GM18909 (cell line): ENCODE measurements at regions not wholly inside any gene's neighbourhood (a gene's known extent, or its start where the extent isn't known, plus 50 kb on each side); places are given as distances from the start of the nearest gene placed in this dataset.
A peak's percentile ranks its signal among the peaks of the same experiment; 100 is the strongest.

Experiments used
- ATAC-seq: cut with Tn5 transposase; IDR thresholded peaks from one replicate; pipeline ENCODE4 v1.9.1; 2021; ENCODE audit warnings: mild to moderate bottlenecking; ENCODE audit not compliant: unreplicated experiment, poor library complexity

DNA sequence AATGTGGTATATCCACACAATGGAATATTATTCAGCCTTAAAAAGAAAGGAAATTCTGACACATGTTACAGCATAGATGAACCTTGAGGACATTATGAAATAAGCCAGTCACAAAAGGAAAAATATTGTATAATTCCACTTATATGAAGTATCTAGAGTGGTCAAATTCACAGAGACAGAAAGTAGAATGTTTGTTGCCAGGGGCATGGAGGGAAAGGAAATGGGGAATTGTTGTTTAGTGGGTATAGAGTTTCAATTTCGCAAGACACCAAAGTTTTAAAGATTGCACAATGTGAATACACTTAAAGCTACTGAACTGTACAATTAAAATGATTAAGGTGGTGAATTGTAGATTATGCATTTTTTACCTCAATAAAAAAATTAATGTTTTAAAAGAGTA lies 92.9 kb downstream of the TXNL1 start:
- no peak for ATAC-seq

DNA sequence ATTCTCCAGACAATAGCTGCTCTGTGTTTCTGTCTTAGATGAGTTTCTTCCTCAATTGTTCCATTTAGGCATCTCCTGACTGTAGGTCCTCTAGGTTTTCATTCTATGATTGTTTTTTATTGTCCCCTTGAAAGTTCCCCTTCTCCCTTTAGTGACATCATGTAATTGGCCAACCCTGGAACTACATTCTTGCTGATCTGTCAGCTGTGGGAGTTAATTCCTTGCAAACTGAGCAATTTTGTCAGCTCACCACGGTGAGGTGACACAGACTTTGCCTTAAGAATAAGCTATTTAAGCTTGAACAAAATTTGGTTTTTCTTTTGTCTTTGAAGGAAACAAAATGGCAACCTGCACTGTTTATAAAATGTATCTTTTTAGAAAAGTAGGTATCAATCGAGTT lies 95.9 kb downstream of the TXNL1 start:
- no peak for ATAC-seq

DNA sequence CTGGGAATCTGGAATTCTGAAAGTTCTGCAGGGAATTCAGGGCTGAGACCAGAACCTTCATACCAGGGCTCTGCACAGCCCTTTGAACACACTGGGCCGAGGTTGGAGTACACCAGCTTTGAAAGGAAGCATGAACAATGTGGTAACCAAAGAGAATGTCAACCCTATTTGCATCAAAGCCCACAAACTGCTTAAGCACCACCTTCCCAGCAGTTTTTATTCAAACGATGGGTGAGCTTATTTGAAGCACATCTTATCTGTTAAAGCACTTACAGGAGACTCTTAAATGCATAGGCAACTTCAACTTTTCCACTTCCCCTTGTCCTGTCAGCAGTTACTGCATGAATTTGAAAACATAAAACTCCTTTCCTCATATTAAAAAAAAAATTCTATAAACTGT lies 96.6 kb downstream of the TXNL1 start:
- no peak for ATAC-seq

DNA sequence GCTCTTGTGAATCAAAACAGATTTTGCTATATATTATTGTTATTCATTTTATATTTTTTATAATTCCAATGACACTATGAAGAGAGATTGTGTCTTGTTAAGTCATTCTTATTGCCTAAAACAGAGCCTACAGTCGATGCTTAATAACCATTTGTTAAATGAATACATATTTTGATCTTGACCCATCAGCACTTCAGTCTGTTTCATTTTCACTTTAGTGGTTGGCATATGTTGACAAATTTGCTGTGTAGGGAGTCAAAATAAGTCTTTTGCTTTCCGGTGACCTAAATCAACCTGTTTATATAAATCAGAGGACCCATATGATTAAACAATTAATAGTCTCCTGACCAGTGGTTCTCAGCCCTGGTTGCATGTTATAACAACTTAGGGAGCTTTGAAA lies 97.1 kb downstream of the TXNL1 start:
- no peak for ATAC-seq

DNA sequence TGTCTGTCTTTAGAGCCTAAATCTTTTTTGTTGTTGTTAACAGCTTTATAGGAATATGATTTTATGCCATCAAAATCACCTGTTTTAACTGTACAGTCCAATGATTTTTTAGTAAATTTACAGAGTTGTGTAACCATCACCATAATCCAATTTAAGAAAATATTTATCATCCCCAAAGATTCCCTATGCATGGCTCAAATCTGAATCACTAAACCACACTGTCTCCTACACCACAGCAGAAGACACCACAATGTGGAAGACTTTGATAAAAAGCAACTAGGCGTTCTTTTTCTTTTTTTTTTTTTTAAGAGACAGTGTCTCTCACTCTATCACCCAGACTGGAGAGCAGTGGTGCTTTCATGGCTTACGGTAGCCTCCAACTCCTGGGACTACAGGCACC lies 99.6 kb downstream of the TXNL1 start:
- no peak for ATAC-seq

DNA sequence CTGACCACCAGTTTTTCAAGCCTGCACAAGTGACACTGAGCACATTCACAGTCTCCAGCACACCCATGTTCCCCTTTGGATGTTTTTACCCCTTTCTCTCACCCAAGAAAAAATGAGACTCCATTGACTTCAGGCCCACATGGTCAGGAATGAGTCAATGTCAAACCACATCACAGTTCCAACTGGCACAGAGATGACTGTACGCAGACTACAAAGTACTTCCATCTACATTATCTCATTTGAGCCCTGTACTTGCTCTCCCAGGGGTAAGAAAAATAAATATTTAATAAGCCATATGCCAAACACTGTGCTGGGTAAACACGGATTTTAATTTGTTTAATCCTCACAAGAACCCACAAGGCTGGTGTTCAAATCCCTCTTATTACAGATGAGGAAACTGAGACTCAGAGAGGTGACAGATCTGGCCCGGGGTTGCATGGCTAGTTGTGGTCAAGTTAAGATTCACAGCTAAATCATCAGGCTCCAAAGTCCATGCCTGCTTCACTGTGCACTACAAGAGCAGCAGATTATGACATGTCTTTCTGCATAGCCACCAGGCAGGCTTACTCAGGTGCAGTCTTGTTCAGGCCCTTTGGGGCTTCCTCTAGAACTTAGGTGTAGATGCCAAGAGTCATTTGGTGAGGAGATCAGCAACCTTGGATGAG lies 106.1 kb downstream of the TXNL1 start:
- ATAC-seq, result peak; percentile 96

DNA sequence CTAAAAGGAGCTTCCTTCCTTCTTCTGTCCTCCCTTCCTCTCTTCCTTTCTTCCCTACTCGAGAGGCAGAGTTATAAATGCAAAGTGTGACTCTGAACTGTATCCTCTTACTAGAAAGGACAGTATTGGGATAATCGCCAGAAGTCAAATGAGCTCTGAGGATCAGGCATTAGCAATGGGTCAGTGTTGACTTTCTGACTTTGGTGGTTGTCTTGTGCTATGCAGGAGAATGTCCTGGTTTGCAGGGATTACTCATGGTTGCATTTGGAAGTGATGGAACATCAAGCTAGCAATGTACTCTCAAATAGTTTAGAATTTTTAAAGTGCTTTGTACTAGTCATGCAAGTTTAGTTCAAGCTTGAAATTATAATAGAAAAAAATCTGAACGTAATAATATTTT lies 115.6 kb downstream of the TXNL1 start:
- no peak for ATAC-seq

DNA sequence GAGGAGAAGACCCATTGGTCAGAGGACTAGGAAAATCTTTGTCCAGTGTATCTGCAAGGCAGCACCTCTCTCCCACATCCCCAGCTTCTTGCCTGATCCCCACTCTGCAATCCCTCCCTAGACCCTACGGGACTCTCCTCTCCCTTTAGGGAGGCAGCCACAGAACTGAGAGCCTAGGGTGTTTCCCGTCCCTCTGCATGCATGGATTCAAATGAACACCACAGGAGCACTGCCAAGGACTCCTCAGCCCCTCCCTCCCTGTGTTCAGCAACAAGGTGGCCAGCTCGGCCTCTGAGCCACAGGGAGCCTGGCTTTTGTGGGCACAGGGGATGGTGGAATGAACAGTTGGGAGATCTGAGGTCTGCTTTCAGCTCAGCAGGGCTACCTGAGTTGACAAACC lies 117.1 kb downstream of the TXNL1 start:
- ATAC-seq, result no peak

DNA sequence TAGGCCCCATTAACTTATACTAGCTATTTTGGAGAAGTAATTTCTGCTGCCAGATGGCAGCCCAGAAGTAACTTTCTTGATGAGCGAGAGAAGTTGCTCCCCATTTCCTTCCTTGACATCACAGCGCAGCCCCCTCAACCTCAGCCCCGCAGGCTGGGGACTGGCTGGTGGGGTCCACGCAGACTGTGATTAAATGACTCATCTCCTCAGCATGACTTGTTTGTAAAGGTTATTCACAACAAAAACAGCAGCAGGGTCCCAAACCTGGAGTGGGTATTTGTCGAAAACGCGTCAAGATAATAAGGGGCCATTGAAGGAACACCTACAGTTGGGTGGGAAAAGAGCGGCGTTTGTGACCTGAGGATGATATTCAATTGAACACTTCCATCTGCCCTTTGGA lies 120.6 kb downstream of the TXNL1 start:
- ATAC-seq, result no peak

DNA sequence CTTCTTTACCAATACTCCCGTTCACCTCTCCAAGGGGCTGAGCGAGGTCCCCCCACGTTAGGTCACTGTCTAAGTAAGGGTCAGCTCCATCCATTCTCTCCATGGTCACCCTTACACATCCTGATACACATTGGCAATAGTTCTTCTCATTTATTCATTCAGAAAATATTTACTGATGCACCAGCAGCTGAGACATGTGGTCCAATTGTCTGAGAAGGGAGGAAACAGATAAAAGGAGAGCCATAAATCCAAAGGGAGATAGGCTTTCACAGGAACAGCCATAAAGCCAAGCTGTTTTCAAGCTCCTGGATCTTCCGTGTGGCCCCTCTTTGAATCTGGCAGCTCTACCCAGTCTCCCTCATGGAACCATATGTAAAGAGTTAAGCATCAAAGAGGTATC lies 121.2 kb downstream of the TXNL1 start:
- no peak for ATAC-seq

DNA sequence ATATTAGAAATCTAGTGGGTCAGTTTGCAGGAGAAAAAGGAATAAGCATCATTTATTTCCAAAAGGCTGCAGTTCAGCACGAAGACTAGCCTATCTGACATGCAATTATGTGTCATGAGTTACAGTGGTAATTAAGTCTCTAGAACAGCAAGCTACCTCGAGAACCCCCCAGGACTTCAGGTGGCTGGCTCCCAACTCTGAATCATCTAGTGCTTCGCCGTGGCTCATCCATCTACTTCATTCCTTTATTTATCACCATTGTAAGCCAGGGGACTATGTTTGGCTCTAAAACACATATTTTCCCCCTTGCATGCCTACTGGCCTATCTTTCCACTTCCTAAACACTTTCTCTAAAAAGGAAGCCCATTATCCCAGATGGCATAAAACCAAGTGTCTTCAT lies 121.6 kb downstream of the TXNL1 start:
- ATAC-seq, result no peak

DNA sequence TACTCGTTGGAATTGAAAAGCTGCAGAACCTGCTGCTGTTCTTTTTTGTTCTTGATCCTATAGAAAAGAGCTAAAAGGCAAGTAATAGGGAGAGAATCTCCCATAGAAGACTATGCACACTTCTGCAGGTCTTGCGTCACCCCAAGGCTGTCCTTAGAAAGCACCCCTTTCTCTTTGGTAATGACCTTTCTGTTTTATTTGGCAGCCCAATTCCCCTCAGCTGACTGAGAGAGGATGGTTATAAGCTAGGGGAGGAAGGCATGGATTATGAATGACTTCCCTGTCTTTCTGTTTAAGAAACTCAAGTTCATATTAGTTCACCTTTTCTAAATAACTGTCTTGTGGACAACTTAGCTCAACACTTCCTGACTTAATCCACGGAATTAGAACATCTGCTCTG lies 122.9 kb downstream of the TXNL1 start:
- no peak for ATAC-seq

DNA sequence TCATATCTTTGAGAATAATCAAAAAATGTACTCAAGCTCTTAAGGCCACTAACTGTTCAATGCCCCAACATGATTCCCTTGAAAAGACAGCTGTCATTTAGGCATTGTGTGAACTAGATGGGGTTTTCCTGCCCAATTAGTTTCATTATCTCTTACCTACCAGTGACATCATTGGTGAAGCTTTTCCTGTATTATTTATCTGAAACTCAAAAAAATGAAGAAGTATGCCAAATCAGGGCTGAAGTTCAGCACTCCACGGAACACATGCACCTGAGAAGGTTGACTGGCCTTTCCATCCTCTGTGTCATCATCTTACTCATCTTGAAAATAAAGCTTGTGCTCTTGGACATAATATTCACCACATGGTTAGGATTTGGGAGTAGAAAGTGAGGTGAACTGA lies 126.4 kb downstream of the TXNL1 start:
- peak; percentile 76 for ATAC-seq

DNA sequence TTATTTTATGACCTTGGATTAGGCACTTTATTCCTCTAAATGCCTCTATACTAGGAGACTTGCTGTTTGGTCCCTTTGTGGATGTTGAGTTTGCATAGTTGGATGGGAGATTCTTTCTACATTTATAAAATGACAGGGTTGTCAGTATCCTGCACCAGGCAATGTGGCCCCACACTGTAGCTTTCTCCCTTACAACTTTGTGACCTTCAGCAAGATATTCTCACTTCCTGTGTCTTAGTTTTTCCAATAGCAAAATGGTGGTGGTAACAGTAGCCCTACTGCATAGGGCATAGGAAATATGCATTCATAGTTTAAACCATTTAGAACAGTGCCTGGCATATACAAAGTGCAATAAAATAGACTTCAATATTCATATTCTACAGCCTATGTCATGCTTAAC lies 128.3 kb downstream of the TXNL1 start:
- no peak for ATAC-seq

DNA sequence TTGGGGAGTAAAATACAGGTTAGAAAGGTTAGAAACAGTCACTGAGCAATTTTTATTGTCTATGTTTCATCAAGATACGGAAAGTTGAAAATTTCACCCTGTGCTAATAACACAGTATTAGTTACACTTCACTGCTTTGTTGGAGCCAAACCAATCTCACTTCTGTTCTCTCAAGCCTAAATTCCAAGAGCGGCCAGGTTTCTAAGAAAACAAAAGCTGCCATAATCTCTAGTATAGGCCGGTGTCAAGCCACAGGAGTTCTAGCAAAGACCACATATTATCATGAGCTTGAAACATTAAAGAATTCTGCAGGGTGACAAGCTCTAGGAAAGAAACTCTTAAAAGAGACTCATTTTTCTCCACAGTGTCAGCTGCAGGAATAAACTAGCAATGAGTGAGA lies 128.7 kb downstream of the TXNL1 start:
- ATAC-seq, result no peak

DNA sequence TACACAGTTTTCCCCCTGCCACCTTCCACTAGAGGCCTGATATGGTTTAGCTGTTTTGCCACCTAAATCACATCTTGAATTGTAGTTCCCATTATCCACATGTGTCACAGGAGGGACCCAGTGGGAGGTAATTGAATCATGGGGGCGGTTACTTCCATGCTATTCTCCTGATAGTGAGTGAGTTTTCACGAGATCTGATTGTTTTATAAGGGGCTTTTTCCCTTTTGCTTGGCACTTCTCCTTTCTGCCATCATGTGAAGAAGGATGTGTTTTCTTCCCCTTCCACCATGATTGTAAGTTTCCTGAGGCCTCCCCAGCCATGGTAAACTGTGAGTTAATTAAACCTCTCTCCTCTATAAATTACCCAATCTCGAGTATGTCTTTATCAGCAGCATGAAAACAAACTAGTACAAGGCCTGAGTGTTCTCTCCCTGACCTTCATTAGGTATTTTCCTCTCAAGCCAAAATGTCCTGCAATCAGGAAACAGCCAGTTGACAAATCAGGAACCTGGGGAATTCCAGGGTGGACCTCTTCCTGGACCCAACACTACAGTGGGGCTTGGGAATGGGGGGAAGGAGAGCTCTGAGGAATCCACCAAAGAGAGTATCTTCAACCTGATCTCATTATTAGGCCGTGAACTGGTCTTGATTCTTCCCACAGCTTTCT lies 129.9 kb downstream of the TXNL1 start:
- ATAC-seq, result no peak

DNA sequence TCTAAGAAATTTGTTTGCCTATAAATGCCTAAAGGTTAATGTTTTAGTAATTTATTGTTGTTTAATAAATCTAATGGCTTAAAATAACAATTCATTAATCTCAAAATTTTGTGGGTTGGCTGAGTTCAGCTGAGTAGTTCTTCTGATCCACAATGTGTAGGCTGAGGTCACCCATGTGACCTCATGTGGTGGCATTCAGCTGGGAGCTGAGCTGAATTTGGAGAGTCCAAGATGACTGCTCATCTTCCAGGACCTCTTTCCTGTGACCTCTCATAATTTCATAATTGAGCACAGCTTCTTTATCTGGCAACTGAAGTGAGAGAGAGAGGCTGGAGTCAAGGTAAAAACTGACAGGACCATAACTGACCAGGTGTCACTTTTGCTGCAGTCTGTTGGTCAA lies 132.4 kb downstream of the TXNL1 start:
- no peak for ATAC-seq

DNA sequence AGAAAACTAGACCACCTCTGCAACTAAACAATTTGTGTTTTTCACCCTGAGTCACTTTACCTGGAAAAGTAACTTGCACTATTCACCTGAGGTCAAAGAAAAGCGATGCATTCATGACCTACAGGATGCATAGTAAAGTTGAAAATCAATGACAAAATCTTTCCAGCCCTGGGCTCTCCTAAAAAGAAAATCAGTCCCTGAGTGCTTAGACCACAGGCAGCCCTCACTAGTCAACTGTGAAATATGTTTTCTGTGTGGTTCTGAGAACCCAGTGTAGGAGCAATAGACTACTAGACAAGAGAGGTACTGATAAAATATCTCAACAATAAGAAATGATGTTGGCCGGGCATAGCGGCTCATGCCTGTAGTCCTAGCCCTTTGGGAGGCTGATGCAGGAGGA lies 133.1 kb downstream of the TXNL1 start:
- no peak for ATAC-seq

DNA sequence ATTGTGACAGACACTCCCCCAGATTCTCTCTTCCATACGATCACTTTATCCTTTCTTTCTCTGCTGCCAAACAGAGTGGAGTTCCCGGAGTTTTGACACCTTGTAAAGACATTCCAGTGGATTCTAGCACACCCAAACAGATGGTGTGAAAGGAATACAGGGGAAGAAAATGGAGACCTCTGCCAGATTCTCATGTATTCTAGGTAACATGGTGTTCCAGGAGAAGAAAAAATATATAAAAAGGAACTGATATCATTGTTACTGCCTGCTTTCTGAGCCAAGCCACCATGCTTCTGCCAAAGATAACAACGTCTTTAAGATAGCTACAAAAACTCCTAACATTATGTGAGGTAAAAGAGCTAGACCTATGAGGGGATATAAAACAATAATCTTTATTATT lies 136.5 kb downstream of the TXNL1 start:
- no peak for ATAC-seq

DNA sequence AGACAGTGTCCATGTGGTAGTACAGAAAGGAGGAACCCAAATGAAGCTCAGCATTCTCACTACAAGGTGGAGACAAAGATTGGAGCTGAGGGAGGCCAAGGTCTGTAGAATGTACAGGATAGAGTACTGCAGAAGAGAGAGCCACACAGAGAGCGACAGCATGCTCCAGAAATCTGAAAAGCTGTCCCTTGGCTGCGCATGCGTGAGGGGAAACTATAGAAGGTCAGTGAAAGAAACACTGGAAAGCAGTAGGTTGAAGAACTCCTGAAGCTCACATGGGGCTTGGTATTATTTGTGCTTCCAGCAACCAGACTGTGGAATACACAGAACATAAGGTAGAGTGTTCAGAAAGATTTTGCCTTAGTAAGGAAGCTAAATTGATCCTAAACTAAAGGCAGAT lies 142.5 kb downstream of the TXNL1 start:
- no peak for ATAC-seq

DNA sequence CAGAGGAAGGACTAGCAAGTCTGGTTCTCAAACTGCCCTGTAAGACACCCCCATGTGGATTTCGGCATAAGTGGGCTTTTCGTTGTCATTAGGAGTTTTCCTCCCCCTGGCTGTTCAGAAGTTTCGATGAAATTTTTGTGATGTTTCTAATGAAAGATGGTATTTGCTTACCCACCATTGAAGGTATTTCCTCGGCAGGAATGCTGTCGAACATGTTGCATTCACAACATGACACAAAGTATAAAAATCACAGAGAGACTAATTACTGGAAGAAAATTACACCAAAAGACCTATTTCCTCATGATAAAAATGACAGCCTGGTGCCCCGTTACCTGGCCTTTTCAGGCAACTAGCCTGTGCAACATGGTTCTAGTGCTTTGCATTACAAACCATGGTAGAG lies 144.9 kb downstream of the TXNL1 start:
- no peak for ATAC-seq

DNA sequence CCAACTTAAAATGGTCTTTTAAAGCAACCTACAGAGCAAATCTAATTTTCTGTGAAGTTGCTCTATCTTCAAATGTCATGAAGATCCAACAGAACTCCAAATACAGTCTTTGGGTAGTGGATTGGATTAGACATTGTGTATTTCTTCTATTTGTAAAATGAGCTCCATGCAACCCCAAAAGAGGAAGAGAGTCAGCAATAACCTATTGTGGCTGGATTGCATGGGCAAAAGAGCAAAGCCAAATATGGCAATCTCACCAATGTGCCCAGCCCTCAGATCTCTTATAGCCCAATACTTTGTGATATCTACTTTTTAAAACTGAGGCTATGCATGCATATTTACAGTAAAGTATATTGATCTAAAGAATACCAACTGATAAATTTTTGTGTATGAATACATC lies 146.3 kb downstream of the TXNL1 start:
- ATAC-seq, result no peak
